ENCODE measurements at regions not wholly inside any gene's neighbourhood (a gene's known extent, or its start where the extent isn't known, plus 50 kb on each side); places are given as distances from the start of the nearest gene placed in this dataset.

GRCh38 chr16:86037999-86038925, 139.3 kb downstream of the IRF8 start:
- Histone ChIP-seq H3K9me3 (ENCODE audit: control insufficient read depth, low read length) (no peaks in the 10 kb centered on the region), H3K4me1 (ENCODE audit: control insufficient read depth, insufficient read depth, low read length, poor library complexity, severe bottlenecking) (no peaks in the 10 kb centered on the region), H3K27me3 (replicated peaks; ENCODE audit: control insufficient read depth, insufficient read depth, low read length, poor library complexity, severe bottlenecking) (no peaks in the 10 kb centered on the region), H3K4me3 (ENCODE audit: insufficient read depth, low read depth, low read length, poor library complexity, severe bottlenecking) (no peak overlapping the region), H3K27ac (ENCODE audit: insufficient read depth, low read length, poor library complexity, severe bottlenecking) (no peak overlapping the region), H3K36me3 (ENCODE audit: control insufficient read depth, insufficient read depth, low read length) (no peaks in the 10 kb centered on the region)
- DNase-seq: no peak

GRCh38 chr16:86038926-86039310, 140.0 kb downstream of the IRF8 start:
- Histone ChIP-seq H3K9me3 (ENCODE audit: control insufficient read depth, low read length) (no peaks in the 10 kb centered on the region), H3K4me3 (ENCODE audit: insufficient read depth, low read depth, low read length, poor library complexity, severe bottlenecking) (no peak overlapping the region), H3K27me3 (replicated peaks; ENCODE audit: control insufficient read depth, insufficient read depth, low read length, poor library complexity, severe bottlenecking) (no peaks in the 10 kb centered on the region), H3K27ac (ENCODE audit: insufficient read depth, low read length, poor library complexity, severe bottlenecking) (no peak overlapping the region), H3K4me1 (ENCODE audit: control insufficient read depth, insufficient read depth, low read length, poor library complexity, severe bottlenecking) (no peaks in the 10 kb centered on the region), H3K36me3 (ENCODE audit: control insufficient read depth, insufficient read depth, low read length) (no peaks in the 10 kb centered on the region)
- DNase-seq: no peak

- H3K27me3 ChIP-seq (replicated peaks; ENCODE audit: control insufficient read depth, insufficient read depth, low read length, poor library complexity, severe bottlenecking): no peaks in the 10 kb centered on the region
- no peaks in the 10 kb centered on the region for H3K36me3 ChIP-seq (ENCODE audit: control insufficient read depth, insufficient read depth, low read length)
- H3K4me3 ChIP-seq (ENCODE audit: insufficient read depth, low read depth, low read length, poor library complexity, severe bottlenecking): no peak overlapping the region
- no peaks in the 10 kb centered on the region for H3K9me3 ChIP-seq (ENCODE audit: control insufficient read depth, low read length)
- no peak overlapping the region for H3K27ac ChIP-seq (ENCODE audit: insufficient read depth, low read length, poor library complexity, severe bottlenecking)
- DNase-seq: no peak
- no peaks in the 10 kb centered on the region for H3K4me1 ChIP-seq (ENCODE audit: control insufficient read depth, insufficient read depth, low read length, poor library complexity, severe bottlenecking)
Observed at GRCh38 chr16:86039606-86040005, 140.6 kb downstream of the IRF8 start.

- Histone ChIP-seq H3K36me3 (ENCODE audit: control insufficient read depth, insufficient read depth, low read length) (no peaks in the 10 kb centered on the region), H3K27ac (ENCODE audit: insufficient read depth, low read length, poor library complexity, severe bottlenecking) (no peak overlapping the region), H3K27me3 (replicated peaks; ENCODE audit: control insufficient read depth, insufficient read depth, low read length, poor library complexity, severe bottlenecking) (no peaks in the 10 kb centered on the region), H3K4me3 (ENCODE audit: insufficient read depth, low read depth, low read length, poor library complexity, severe bottlenecking) (no peak overlapping the region), H3K4me1 (ENCODE audit: control insufficient read depth, insufficient read depth, low read length, poor library complexity, severe bottlenecking) (peaks cover 4% of the 10 kb centered on the region), H3K9me3 (ENCODE audit: control insufficient read depth, low read length) (no peaks in the 10 kb centered on the region)
- DNase-seq: no peak
Observed at GRCh38 chr16:86040496-86040895, 141.5 kb downstream of the IRF8 start.

GRCh38 chr16:86041215-86041614, 142.3 kb downstream of the IRF8 start:
- H3K4me3 ChIP-seq (ENCODE audit: insufficient read depth, low read depth, low read length, poor library complexity, severe bottlenecking): no peak overlapping the region
- no peaks in the 10 kb centered on the region for H3K36me3 ChIP-seq (ENCODE audit: control insufficient read depth, insufficient read depth, low read length)
- peaks cover 4% of the 10 kb centered on the region for H3K4me1 ChIP-seq (ENCODE audit: control insufficient read depth, insufficient read depth, low read length, poor library complexity, severe bottlenecking)
- H3K9me3 ChIP-seq (ENCODE audit: control insufficient read depth, low read length): no peaks in the 10 kb centered on the region
- no peaks in the 10 kb centered on the region for H3K27me3 ChIP-seq (replicated peaks; ENCODE audit: control insufficient read depth, insufficient read depth, low read length, poor library complexity, severe bottlenecking)
- DNase-seq: no peak
- no peak overlapping the region for H3K27ac ChIP-seq (ENCODE audit: insufficient read depth, low read length, poor library complexity, severe bottlenecking)

GRCh38 chr16:86041807-86042206, 142.8 kb downstream of the IRF8 start:
- Histone ChIP-seq H3K36me3 (ENCODE audit: control insufficient read depth, insufficient read depth, low read length) (no peaks in the 10 kb centered on the region), H3K27me3 (replicated peaks; ENCODE audit: control insufficient read depth, insufficient read depth, low read length, poor library complexity, severe bottlenecking) (no peaks in the 10 kb centered on the region), H3K4me1 (ENCODE audit: control insufficient read depth, insufficient read depth, low read length, poor library complexity, severe bottlenecking) (peaks cover 4% of the 10 kb centered on the region), H3K4me3 (ENCODE audit: insufficient read depth, low read depth, low read length, poor library complexity, severe bottlenecking) (no peak overlapping the region), H3K9me3 (ENCODE audit: control insufficient read depth, low read length) (no peaks in the 10 kb centered on the region), H3K27ac (ENCODE audit: insufficient read depth, low read length, poor library complexity, severe bottlenecking) (no peak overlapping the region)
- no peak for DNase-seq

GRCh38 chr16:86042393-86042792, 143.4 kb downstream of the IRF8 start:
- H3K4me3 ChIP-seq (ENCODE audit: insufficient read depth, low read depth, low read length, poor library complexity, severe bottlenecking): no peak overlapping the region
- peaks cover 4% of the 10 kb centered on the region for H3K4me1 ChIP-seq (ENCODE audit: control insufficient read depth, insufficient read depth, low read length, poor library complexity, severe bottlenecking)
- H3K9me3 ChIP-seq (ENCODE audit: control insufficient read depth, low read length): no peaks in the 10 kb centered on the region
- H3K36me3 ChIP-seq (ENCODE audit: control insufficient read depth, insufficient read depth, low read length): no peaks in the 10 kb centered on the region
- no peak for DNase-seq
- H3K27ac ChIP-seq (ENCODE audit: insufficient read depth, low read length, poor library complexity, severe bottlenecking): no peak overlapping the region
- no peaks in the 10 kb centered on the region for H3K27me3 ChIP-seq (replicated peaks; ENCODE audit: control insufficient read depth, insufficient read depth, low read length, poor library complexity, severe bottlenecking)

- Histone ChIP-seq H3K4me1 (ENCODE audit: control insufficient read depth, insufficient read depth, low read length, poor library complexity, severe bottlenecking) (peaks cover 4% of the 10 kb centered on the region), H3K27me3 (replicated peaks; ENCODE audit: control insufficient read depth, insufficient read depth, low read length, poor library complexity, severe bottlenecking) (no peaks in the 10 kb centered on the region), H3K4me3 (ENCODE audit: insufficient read depth, low read depth, low read length, poor library complexity, severe bottlenecking) (no peak overlapping the region), H3K36me3 (ENCODE audit: control insufficient read depth, insufficient read depth, low read length) (no peaks in the 10 kb centered on the region), H3K27ac (ENCODE audit: insufficient read depth, low read length, poor library complexity, severe bottlenecking) (no peak overlapping the region), H3K9me3 (ENCODE audit: control insufficient read depth, low read length) (no peaks in the 10 kb centered on the region)
- DNase-seq: no peak
Observed at GRCh38 chr16:86042996-86043725, 144.2 kb downstream of the IRF8 start.

- DNase-seq: no peak
- Histone ChIP-seq H3K36me3 (ENCODE audit: control insufficient read depth, insufficient read depth, low read length) (no peaks in the 10 kb centered on the region), H3K9me3 (ENCODE audit: control insufficient read depth, low read length) (no peaks in the 10 kb centered on the region), H3K27me3 (replicated peaks; ENCODE audit: control insufficient read depth, insufficient read depth, low read length, poor library complexity, severe bottlenecking) (no peaks in the 10 kb centered on the region), H3K27ac (ENCODE audit: insufficient read depth, low read length, poor library complexity, severe bottlenecking) (no peak overlapping the region), H3K4me3 (ENCODE audit: insufficient read depth, low read depth, low read length, poor library complexity, severe bottlenecking) (no peak overlapping the region), H3K4me1 (ENCODE audit: control insufficient read depth, insufficient read depth, low read length, poor library complexity, severe bottlenecking) (peaks cover 4% of the 10 kb centered on the region)
Observed at GRCh38 chr16:86044241-86044671, 145.3 kb downstream of the IRF8 start.
